ENCODE measurements at regions not wholly inside any gene's neighbourhood (a gene's known extent, or its start where the extent isn't known, plus 50 kb on each side); places are given as distances from the start of the nearest gene placed in this dataset.

DNA sequence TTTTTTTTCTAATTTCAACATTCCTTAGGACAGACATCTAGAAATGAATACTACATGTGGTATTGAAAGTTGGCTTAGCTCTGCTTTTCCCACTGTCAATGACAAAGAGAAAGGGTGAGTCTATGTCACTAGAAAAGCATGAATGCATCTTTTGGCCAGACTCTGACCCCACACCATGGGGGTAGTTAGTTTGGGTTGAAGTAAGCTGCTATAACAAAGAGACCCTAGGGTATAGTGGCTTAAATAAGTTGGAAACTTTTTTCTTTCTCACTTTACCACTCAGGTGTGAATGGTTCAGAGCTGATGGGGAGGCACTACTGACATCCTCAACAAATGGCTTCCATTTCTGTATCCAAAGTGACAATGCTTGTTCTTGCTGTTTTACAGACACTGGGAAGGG lies 161.5 kb downstream of the DLEU7 start:
- Histone ChIP-seq H3K4me1 (peaks cover 0 to 9% (median 1%) of the 10 kb centered on the region in 4 donors), H3K4me3 (no peak overlapping the region), H3K36me3 (no peaks in the 10 kb centered on the region), H3K9me3 (no peaks in the 10 kb centered on the region), H3K27ac (no peak overlapping the region), H3K27me3 (no peaks in the 10 kb centered on the region)
- in situ Hi-C loops (cut with MboI; ENCODE audit: low pct_ligation_motif_present in 1 of 4, low pct_unique_long_range_greater_than_20kb in 1 of 4, low sequenced_read_pairs in 3 of 4): no loop called here
- TF ChIP-seq POLR2A (IDR thresholded peaks at IDR 0.05) (no peak), POLR2AphosphoS5 (IDR thresholded peaks at IDR 0.05) (no peak), EP300 (IDR thresholded peaks at IDR 0.05; ENCODE audit: low read depth) (no peak)
- TF ChIP-seq, protein P1, sequence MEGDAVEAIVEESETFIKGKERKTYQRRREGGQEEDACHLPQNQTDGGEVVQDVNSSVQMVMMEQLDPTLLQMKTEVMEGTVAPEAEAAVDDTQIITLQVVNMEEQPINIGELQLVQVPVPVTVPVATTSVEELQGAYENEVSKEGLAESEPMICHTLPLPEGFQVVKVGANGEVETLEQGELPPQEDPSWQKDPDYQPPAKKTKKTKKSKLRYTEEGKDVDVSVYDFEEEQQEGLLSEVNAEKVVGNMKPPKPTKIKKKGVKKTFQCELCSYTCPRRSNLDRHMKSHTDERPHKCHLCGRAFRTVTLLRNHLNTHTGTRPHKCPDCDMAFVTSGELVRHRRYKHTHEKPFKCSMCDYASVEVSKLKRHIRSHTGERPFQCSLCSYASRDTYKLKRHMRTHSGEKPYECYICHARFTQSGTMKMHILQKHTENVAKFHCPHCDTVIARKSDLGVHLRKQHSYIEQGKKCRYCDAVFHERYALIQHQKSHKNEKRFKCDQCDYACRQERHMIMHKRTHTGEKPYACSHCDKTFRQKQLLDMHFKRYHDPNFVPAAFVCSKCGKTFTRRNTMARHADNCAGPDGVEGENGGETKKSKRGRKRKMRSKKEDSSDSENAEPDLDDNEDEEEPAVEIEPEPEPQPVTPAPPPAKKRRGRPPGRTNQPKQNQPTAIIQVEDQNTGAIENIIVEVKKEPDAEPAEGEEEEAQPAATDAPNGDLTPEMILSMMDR (IDR thresholded peaks at IDR 0.05): no peak
- intact Hi-C loops (cut with DNase I; ENCODE audit: low total_unique reads): no loop called here
- no peak for DNase-seq

DNA sequence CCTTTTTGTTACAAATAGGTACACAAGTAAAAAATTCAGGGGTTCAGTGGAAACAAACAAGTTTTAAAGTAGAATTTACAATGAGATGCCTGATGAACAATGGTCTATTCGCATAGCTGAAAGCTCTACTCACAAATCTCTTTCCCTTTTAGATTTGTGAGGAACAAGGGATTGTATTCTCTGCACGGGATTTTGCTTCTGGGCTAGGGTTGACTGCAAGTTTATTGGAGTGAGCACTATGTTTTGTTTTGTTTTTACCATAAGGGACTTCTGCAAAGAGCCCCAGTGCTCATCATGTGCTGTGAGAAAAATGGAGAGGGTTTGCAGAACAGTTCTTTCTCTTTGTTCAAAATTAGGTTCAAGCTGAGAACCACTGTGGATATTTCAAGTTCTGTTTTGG lies 160.5 kb downstream of the DLEU7 start:
- in situ Hi-C loops (cut with MboI; ENCODE audit: low pct_ligation_motif_present in 1 of 4, low pct_unique_long_range_greater_than_20kb in 1 of 4, low sequenced_read_pairs in 3 of 4) (no loop called here), intact Hi-C loops (cut with DNase I; ENCODE audit: low total_unique reads) (no loop called here)
- Histone ChIP-seq H3K9me3 (no peaks in the 10 kb centered on the region), H3K27ac (no peak overlapping the region), H3K27me3 (no peaks in the 10 kb centered on the region), H3K4me3 (no peak overlapping the region), H3K4me1 (peaks cover 0 to 9% (median 1%) of the 10 kb centered on the region in 4 donors), H3K36me3 (no peaks in the 10 kb centered on the region)
- TF ChIP-seq, protein P1 (IDR thresholded peaks at IDR 0.05): no peak
- TF ChIP-seq POLR2A (IDR thresholded peaks at IDR 0.05) (no peak), POLR2AphosphoS5 (IDR thresholded peaks at IDR 0.05) (no peak), EP300 (IDR thresholded peaks at IDR 0.05; ENCODE audit: low read depth) (no peak)
- 71 to 100% methylated on average over 2 of the region's 2 CpGs for WGBS, 2 donors (ENCODE audit: low coverage in 1 of 2)
- DNase-seq: no peak

DNA sequence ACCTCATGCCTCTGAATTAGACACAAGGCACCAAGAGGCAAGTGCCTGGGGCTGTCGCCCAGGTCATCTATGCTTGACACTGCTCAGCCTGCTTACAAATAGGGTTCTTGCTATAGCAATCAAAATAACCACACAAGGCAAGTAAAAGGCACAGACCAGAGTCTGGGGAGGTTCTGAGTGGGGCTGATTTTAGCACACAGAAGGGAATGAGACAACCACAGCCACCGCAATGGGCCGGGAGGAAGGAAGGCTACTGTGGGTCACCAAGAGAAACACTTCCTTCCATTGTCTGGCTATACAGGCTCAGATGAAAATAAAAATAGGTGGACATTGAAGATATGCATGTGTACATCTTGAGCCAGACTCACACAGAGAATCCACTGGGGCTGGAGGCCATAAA lies 159.1 kb downstream of the DLEU7 start:
- H3K27me3 ChIP-seq: no peaks in the 10 kb centered on the region
- 77% methylated on average over 3 of the region's 3 CpGs; no CpG with 5 or more reads in 1 of the 2 donors for WGBS, 2 donors (ENCODE audit: low coverage in 1 of 2)
- H3K4me3 ChIP-seq: no peak overlapping the region
- H3K9me3 ChIP-seq: no peaks in the 10 kb centered on the region
- in situ Hi-C loops (cut with MboI; ENCODE audit: low pct_ligation_motif_present in 1 of 4, low pct_unique_long_range_greater_than_20kb in 1 of 4, low sequenced_read_pairs in 3 of 4): no loop called here
- H3K27ac ChIP-seq: no peak overlapping the region
- peak; percentile 11 for DNase-seq
- H3K36me3 ChIP-seq: no peaks in the 10 kb centered on the region
- intact Hi-C loops (cut with DNase I; ENCODE audit: low total_unique reads): no loop called here
- TF ChIP-seq POLR2AphosphoS5 (IDR thresholded peaks at IDR 0.05): no peak
- no peak for TF ChIP-seq POLR2A (IDR thresholded peaks at IDR 0.05)
- TF ChIP-seq EP300 (IDR thresholded peaks at IDR 0.05; ENCODE audit: low read depth): no peak
- TF ChIP-seq, protein P1 (IDR thresholded peaks at IDR 0.05): no peak
- peaks cover 0 to 9% (median 1%) of the 10 kb centered on the region in 4 donors for H3K4me1 ChIP-seq

DNA sequence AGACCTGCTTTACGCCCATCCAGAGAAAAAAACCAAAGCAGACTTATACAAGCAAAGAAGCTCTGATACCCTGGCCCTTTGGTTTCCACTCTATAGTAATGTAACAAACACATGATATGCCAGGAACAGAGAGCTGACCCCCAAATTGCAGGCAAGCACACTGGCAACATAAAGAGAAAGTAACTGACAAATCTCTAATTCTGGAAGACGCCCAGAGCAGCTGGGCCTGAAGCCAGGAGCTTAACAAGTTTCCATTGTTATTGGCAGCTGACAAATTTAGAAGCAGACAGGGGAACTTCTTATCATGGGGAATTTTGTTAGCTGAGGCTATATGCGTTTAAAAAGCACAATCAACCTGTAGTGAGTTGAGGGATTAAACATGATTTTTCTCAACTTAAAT lies 158.0 kb downstream of the DLEU7 start:
- no peak for TF ChIP-seq POLR2AphosphoS5 (IDR thresholded peaks at IDR 0.05)
- TF ChIP-seq POLR2A (IDR thresholded peaks at IDR 0.05): no peak
- TF ChIP-seq, protein P1 (IDR thresholded peaks at IDR 0.05): no peak
- no peak for TF ChIP-seq EP300 (IDR thresholded peaks at IDR 0.05; ENCODE audit: low read depth)
- Histone ChIP-seq H3K9me3 (no peaks in the 10 kb centered on the region), H3K36me3 (no peaks in the 10 kb centered on the region), H3K27me3 (no peaks in the 10 kb centered on the region), H3K4me1 (peaks cover 0 to 9% (median 1%) of the 10 kb centered on the region in 4 donors), H3K4me3 (no peak overlapping the region), H3K27ac (peak overlapping the region in 2 of 4 donors; percentile 1 to 24)
- in situ Hi-C loops (cut with MboI; ENCODE audit: low pct_ligation_motif_present in 1 of 4, low pct_unique_long_range_greater_than_20kb in 1 of 4, low sequenced_read_pairs in 3 of 4) (no loop called here), intact Hi-C loops (cut with DNase I; ENCODE audit: low total_unique reads) (no loop called here)
- 44 to 52% methylated on average over 2 to 3 of the region's 3 CpGs for WGBS, 2 donors (ENCODE audit: low coverage in 1 of 2)
- peak; percentile 41 for DNase-seq

Measured in transverse colon (tissue), 4 donors.